HG03565 (cell line): ENCODE measurements at regions not wholly inside any gene's neighbourhood (a gene's known extent, or its start where the extent isn't known, plus 50 kb on each side); places are given as distances from the start of the nearest gene placed in this dataset.
A peak's percentile ranks its signal among the peaks of the same experiment; 100 is the strongest.
"Not testable (repeated sequence)": the region's sequence is repeated elsewhere in the genome, so short reads cannot be mapped to it uniquely, and the experiment has no call there.

Experiments used
- ATAC-seq: cut with Tn5 transposase; IDR thresholded peaks from one replicate; pipeline ENCODE4 v1.9.1; 2021; ENCODE audit warnings: mild to moderate bottlenecking, moderate library complexity; ENCODE audit not compliant: unreplicated experiment

DNA sequence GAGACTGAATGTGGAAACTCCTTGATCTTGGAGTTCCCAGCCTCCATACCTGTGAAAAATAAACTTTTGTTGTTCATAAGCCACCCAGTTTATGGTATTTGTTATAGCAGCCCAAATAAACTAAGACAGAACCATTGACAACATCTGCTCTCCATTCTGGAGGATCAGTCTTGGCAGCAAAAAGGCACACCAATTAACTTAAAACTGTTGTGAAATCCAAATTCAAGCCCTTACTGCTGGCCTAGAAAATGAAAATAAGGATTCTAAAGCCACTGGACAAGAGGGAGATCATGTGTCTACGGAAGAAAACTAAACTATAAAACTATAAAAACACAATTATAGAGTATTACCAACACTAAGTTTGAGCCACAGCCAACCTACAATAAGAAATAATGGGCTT is 172.1 kb upstream of the RNPC3 start:
- no peak for ATAC-seq

DNA sequence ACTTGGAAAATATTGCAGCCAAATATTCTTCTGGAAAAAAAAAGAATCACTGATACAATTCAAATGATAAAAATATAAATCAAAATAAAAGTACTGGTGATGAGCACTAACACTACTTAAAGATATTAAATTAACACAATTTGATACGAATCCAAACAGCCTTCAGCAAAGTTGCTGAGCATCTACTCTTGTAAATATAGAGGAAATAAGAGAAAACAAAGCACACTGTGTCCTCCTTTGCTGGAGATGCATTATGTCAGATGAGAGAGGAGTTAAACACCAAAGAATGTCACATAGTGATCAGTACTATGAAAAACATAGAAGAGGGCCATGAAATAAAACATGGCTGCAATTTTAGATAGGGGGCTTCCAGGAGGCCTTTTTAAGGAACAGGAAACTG is 177.4 kb upstream of the RNPC3 start:
- no peak for ATAC-seq

DNA sequence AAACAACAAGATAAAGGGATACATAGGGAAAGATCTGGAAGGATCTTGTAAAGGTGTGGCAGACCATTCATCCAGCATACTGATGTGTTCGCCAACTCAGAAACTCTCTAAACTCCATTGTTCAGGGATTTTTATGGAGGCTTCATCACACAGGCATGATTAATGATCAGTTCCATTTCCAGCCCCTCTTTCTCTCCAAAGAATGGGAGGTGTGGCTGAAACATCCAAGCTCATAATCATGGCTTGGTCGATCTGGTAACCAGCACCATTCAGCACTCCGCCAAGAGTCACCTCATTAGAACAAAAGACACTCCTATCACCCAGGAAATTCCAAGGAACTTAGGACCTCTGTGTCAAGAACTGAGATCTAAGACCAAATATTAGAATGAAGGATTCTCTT is 180.6 kb upstream of the RNPC3 start:
- no peak for ATAC-seq

DNA sequence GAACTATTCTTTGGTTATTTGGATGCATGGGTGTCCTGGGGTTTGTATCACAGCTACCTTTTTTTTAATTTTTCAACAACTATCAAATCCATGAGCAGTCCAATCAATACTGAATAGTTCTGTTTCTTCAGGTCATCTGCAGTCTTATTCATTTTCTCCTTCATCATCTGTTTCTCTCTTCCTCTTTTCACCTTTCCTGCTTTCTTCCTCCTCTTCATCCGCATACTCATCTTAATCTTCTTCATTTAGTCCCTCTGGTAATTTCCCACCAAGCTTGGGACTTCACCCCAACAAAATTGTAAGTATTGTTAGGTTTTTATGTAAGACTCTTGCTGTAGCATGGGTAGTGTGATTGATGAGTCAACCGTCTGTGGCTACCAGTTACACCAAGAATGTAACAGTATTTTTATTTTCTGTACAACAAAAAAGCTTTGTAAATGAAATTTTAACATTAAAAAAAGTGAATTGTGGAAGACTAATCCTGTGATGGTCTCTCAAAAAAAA is 184.1 kb upstream of the RNPC3 start:
- ATAC-seq: peak; percentile 40

DNA sequence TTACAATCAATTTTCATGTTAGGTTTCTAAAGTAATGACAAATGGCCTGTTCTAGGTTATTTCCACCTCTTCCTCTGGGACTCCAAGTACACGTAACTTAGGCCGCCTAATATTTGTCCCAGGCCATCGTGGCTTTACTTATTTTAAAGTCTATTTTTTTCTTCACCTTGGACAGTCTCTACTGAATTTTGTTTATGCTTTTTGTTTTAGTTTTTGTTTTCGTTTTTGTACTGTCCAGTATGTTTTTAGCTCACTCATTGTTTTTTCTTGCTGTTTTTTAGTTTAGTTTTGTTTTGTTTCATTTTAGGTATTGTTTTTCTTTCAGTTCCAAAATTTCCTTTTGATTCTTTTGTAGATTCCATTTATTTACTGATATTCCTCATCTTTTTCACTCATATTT is 187.7 kb upstream of the RNPC3 start:
- ATAC-seq: no peak

DNA sequence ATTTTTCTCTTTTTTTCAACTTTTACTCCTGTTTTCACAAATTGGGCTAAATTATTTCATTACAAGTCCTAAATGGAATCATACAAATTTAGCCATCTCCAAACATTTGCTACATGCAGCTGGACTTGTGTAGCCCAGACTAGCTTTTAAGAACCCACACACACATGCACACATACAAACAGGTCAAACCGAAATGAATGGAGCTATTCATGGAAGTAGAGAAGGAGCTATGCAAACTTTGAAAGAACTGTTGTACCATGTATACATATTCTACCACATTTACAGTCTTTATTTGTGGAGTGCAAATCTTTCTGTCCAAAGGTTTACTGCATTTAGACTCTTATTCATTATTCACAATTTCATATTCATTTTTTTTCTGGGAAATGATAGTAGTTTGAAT is 189.1 kb upstream of the RNPC3 start:
- ATAC-seq: no peak

DNA sequence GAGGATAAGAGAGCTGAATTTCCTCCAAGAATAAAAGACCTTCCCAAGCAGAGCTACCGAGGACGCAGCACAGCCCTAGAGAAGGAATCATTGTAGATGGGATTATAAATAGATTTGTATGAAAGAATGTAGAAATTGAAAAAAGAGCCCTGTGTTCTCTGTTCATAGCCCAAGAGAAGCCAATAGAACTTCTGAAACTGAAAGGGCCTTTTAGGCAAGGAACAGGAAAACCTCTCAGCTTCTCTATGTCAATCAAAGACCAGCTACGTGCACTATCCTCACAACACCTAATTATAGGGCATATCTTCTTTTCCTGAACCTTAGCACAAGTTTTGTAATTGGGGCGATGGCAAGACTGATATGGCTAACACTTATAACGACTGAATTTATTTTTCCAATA is 192.4 kb upstream of the RNPC3 start:
- ATAC-seq: peak; percentile 81

DNA sequence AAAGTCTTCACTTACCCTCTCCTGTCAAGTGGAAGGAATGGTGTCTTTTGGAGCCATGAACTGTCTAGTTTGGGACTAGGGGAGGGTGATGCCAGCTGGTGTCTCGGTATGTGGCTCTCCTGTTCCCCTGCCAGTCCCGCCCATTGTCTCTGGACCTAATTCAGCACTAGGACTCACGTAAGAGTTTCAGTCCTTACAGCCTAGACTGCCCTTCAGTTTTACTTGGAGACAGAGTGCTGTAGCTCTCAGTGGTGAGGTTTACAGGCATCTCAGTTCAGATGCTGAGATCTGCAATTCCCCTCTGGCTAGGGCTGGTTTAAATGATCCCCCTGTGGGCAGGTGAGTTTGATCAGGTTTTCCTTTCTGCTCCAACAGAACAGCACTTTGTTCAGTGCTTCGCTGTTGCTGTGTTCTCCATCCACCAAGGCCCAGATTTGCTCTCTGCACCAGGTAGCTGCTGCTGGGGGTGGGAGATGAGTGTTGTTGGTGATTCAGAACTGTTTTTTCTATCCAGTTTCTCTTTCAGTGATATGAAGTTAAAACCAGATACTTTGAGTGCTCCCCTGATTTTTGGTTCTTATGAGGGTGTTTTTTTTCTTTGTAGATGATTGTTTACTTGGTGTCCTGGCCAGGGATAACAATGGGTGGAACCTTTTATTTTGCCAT is 198.3 kb upstream of the RNPC3 start:
- peak; percentile 40 for ATAC-seq

DNA sequence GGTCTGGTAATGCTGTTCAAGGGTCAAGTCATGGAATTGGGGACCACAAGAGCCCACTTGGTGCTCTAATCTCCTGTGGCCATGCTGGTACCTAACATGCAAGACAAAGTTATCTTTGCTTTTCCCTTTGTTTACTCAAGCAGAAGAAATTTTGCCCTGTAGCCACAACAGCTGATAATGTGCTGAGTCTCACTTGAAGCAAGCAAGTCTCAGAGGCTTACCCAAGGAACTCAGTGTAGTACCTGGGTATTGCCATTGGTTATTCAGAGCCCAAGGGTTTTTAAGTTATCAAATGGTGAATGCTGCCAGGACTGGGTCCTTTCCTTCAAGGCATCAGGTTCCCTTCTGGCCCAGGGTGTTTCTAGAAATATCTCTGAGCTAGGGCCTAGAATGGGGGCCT is 198.9 kb upstream of the RNPC3 start:
- ATAC-seq: no peak

DNA sequence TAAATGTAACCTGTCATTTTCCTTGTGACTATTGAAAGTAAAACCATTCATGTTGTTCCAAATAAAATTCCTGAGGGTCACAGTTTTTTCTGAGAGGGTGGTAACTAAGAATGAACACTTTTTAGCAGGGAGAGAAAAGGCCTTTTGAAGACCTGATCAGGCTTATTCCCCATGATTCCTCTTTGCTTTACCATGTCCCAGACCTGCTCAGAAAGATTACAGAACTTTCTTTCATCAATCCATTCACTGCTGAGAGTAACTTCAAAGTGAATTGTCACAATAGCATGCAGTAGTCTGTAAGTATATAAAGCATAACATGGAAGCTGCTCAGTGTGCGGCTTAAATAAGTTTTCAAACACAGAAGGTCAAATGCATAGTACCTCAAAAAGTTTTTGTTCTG is 201.5 kb upstream of the COL11A1 start:
- ATAC-seq: no peak

DNA sequence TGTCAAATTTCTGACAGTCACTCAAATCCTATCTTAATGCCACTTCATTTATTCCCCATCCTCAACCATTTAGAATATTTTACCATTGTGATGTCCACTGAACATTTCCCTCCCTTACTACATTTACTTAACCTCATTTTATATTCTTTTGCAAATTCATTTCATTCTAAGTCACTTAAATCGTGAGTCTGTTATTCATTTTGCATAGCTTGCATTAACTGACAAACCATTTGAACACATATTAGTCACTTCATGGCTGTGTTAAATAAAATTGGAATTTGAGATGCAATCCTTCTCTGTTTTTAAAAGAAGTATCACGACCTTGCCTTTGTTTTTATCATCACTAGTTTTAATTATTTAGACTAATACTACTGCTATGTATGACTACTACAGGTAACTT is 199.4 kb upstream of the COL11A1 start:
- no peak for ATAC-seq

DNA sequence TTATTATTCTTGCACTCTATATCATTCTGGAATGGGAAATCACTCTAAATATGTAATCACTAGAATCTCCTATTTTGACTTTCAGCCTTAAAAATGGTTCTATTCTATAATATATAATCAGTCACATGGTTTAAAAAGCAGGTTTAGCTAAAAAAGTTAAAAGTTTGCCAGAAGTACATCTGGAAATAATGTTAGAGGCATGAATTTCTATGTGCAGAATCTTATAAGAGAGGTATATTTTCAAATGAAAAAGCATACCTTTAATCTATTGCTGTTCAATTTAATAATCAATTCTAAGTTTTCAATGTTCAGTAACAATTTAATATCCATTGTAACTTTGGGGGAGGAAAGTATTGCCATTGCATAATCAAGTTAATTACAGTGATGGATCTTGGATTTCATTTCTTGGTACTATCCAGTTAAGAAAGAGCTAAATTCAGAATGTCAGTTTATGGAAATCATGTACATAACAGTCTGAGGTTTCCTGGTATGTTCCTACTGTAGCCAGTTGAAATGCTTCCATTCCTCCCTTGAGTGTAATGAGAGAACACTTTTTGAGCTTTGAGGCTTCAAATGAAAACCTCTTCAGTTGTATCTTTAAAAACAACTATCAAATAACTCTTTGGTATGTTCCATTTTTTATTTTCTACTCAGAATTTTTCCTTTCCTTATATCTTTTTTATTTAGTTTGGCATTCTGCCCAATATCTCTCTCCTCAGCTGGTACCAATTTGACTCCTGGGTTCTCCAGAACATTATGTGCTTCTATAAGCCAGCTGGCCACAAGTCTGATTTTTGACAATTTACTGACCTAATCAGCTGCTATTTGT is 175.7 kb upstream of the COL11A1 start:
- ATAC-seq: no peak

DNA sequence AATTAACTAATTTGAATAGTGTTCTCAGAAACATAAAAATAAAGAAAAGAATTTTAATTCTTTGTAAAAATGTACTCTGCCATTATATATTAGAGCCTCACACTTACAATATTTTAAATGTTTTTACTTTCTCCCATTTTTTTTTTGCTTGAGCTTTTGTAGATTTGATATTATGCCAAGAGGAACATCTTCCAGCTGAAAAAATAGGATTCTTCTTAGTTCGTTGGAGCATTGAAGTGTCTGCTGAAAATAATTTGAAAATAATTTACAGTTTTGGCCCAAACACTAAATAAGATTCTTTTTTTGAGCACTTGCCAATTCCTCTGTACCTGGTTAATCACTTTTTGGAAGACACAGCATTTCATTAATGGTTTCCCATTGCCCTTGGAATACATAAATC is 175.0 kb upstream of the COL11A1 start:
- no peak for ATAC-seq

DNA sequence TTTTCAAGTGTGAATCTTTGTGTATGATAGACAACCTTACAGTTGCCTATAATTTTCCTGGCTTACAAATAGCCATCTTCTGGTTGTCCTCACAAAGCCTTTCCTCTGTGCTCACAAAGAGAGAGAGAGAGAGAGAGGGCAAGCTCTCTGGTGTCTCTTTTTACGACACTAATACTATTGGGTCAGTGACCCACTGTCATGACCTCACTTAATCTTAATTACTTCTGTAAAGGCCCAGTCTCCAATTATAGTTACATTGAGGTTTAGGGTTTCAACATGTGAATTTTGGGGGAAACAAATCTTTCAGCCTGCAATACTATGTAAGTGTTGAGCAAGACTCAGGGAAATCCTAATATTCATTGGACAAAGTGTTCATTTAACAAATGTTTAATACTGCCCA is 167.4 kb upstream of the COL11A1 start:
- no peak for ATAC-seq

DNA sequence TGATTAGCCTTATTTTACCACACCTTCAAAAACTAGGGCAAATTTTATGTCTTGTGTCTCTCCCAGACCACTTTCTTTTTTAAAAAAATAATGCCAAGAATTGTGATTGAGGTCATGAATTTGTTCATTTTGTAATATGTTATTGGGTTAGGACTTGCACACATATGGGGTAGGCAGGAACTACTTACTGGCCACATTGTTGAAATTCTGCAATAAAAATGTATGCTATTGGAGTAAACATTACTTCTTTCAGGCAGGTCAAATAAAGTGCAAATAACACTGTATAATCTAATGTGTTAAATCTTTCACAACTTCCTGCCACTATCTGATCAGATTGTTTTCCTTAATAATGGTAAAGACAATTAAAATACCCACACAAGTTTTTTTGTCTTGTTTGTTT is 166.6 kb upstream of the COL11A1 start:
- ATAC-seq: no peak

DNA sequence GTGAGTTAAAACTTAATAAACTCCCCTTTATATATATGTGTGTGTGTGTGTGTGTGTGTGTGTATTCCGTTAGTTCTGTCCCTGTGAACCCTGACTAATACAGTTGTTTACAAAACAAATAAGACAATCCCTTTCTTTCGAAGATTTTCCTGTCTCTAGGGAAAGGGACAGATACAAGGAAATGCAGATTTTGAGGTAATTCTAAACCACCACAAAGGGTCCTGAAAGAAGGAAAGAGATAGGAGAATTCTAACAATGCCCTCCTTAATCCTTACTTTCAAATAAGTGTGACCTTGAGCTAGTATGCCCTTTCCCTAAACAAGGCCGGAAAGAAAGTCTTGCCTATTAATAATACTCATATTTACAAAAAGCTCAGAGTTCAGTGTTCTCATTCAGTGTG is 164.8 kb upstream of the COL11A1 start:
- no peak for ATAC-seq

DNA sequence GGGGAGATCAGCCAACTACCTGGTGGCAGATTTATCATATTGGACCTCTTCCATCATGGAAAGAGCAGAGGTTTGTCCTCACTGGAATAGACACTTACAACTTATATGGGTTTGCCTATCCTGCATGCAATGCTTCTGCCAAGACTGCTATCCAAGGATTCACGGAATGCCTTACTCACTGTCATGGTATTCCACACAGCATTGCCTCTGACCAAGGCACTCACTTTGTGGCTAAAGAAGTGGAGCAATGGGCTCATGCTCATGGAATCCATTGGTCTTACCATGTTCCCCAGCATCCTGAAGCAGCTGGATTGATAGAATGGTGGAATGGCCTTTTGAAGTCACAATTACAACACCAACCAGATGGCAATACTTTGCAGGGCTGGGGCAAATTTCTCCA is 163.1 kb upstream of the COL11A1 start:
- ATAC-seq: not testable (repeated sequence)

DNA sequence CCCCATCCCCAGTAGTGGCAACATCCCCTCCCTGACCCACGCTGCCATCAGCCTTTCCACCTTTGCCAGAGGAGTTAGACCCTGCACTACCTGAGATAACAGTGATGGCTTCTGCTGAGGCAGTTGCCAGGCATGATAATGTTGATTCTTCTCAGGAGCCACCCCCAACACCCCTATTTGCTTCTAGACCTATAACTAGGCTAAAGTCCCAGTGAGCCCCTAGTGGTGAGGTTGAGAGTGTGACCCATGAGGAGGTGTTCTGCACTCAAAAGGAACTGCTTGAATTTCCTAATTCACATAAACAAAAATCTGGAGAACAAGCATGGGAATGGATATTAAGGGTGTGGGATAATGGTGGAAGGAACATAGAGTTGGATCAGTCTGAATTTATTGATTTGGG is 159.6 kb upstream of the COL11A1 start:
- ATAC-seq: no peak

DNA sequence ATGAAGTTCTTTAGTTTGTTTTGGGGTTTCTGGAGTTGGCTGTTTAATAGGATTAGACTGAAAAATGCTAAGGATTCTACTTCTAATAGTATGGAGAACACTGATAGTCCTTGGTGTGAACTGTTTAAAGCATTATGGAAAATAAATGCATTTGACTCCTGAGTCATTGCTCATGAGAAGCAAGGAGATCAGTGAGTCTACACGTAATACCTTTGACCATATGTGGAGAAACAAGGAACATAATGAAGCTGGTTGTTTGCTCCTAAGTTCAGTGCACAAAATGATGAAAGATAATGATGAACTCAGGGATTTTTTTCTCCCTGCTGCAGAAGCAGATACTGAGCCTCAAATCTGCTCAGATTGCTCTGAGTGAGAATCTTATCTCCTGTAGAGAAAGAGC is 158.9 kb upstream of the COL11A1 start:
- ATAC-seq: no peak

DNA sequence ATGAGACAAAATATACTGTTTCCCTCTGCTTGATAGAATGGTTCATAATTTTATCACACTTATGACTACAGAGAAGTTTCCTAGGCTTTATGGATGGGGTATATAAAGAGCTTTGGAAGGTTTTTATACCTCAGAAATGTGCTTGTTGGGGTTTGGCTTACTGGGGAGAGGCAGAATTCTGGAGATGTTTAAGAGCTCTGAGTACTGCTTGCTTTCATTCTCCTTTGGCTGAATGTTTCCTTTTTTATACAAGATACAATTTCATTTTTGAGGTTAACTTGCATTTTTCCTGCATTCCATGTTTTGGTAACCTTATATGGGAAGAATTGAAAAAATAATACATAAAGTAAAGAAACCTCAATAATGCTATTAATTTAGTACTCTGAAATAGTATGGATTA is 157.7 kb upstream of the COL11A1 start:
- ATAC-seq: no peak

DNA sequence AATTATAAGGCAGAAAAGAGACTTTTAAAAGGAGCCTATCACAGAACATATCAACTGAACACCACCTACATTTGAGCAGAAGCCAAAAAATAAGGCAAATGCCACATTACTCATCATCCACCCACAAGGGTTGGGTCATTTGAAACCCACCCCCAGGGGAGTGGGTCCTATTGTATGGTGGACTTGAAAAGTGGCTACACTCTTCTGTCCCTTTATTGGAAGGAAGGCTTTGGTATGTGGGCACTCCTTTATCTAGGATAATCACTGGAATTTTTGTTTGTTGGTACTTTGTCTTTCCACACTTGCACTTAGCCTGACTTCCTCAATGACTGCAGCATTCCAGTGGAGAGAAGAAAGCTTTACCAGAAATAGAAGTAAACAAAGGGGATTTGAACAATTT is 157.2 kb upstream of the COL11A1 start:
- ATAC-seq: no peak

DNA sequence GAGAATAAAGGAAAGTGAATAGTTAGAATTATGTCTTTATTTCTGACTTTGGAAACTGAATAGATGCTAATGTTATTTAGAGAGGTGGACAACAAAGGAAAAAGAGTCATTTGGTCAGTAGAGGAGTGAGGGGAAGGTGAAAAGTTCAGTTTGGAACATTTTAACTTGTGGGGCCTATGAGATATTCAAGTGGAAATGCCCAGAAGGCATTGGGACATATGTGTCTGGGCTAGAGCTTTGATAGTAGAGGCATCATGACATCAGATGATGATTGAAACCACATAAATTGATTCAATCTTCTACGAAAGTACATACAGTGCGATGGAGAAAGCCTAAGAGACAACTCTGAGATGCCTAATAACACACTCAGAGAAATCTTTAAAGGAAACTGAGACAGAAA is 151.7 kb upstream of the COL11A1 start:
- no peak for ATAC-seq

DNA sequence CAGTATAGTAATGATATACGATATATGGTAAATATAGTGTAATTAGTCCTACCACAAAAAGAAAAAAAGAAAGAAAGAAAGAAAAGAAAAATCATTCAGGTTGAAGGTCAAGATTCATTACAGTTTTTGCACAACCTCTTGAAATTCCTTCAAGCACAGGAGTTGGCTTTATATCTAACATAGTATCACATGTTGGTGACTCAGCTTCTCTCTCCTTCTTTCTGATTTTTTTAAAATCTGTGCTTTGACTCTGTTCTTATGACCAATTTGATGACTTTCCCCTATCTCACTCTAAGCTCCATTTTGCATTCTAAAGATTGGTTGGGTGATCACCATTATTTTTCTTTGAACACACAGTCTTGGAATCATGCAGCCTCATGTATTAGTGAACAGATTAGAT is 148.2 kb upstream of the COL11A1 start:
- ATAC-seq: no peak
